BE2C (cell line): ENCODE measurements at regions not wholly inside any gene's neighbourhood (a gene's known extent, or its start where the extent isn't known, plus 50 kb on each side); places are given as distances from the start of the nearest gene placed in this dataset.
"Not testable (repeated sequence)": the region's sequence is repeated elsewhere in the genome, so short reads cannot be mapped to it uniquely, and the experiment has no call there.

Experiments
- DNase-seq: peaks from one replicate; pipeline ENCODE4 v3.0.0-alpha.2; 2020
- H3K27me3 ChIP-seq: fragments of 250-450 bp; sonication (Bioruptor Pico); 2 replicates; pipeline ENCODE4 v1.5.1; 2020; ENCODE audit warnings: mild to moderate bottlenecking
- H3K36me3 ChIP-seq: fragments of 250-450 bp; sonication (Bioruptor Pico); 2 replicates; pipeline ENCODE4 v1.5.1; 2020; ENCODE audit warnings: mild to moderate bottlenecking
- H3K4me1 ChIP-seq: fragments of 250-450 bp; sonication (Bioruptor Pico); 2 replicates; pipeline ENCODE4 v1.5.1; 2020
- H3K4me3 ChIP-seq: 2 replicates; pipeline ENCODE4 v1.5.1; 2011; ENCODE audit warnings: low read depth, low read length
- H3K9me3 ChIP-seq: fragments of 250-450 bp; sonication (Bioruptor Pico); 2 replicates; pipeline ENCODE4 v1.5.1; 2020
- CTCF ChIP-seq: IDR thresholded peaks from 2 replicates; pipeline ENCODE4 v1.5.1; 2012; ENCODE audit warnings: mild to moderate bottlenecking, low read depth, low read length

GRCh38 chr4:43607827-43608461 is 715.4 kb downstream of the GRXCR1 start:
- no peak for TF ChIP-seq CTCF
- H3K4me1 ChIP-seq: no peaks in the 10 kb centered on the region
- no peak overlapping the region for H3K4me3 ChIP-seq
- H3K36me3 ChIP-seq: no peaks in the 10 kb centered on the region
- no peak for DNase-seq
- H3K9me3 ChIP-seq: no peaks in the 10 kb centered on the region
- no peaks in the 10 kb centered on the region for H3K27me3 ChIP-seq

GRCh38 chr4:43619219-43619618 is 726.7 kb downstream of the GRXCR1 start:
- H3K4me3 ChIP-seq: no peak overlapping the region
- H3K27me3 ChIP-seq: no peaks in the 10 kb centered on the region
- H3K4me1 ChIP-seq: no peaks in the 10 kb centered on the region
- no peaks in the 10 kb centered on the region for H3K9me3 ChIP-seq
- no peak for DNase-seq
- no peak for TF ChIP-seq CTCF
- H3K36me3 ChIP-seq: no peaks in the 10 kb centered on the region

- H3K27me3 ChIP-seq, H3K4me1 ChIP-seq, H3K9me3 ChIP-seq, H3K4me3 ChIP-seq, DNase-seq, H3K36me3 ChIP-seq: not testable (repeated sequence)
These were observed 745.4 kb downstream of the GRXCR1 start for GRCh38 chr4:43637893-43638292.

- H3K4me3 ChIP-seq: no peak overlapping the region
- H3K27me3 ChIP-seq: no peaks in the 10 kb centered on the region
- H3K9me3 ChIP-seq: no peaks in the 10 kb centered on the region
- DNase-seq: no peak
- no peaks in the 10 kb centered on the region for H3K36me3 ChIP-seq
- H3K4me1 ChIP-seq: no peaks in the 10 kb centered on the region
- TF ChIP-seq CTCF: no peak
These were observed 759.5 kb downstream of the GRXCR1 start for GRCh38 chr4:43651991-43652390.

GRCh38 chr4:43659547-43659946 is 767.0 kb downstream of the GRXCR1 start:
- not testable (repeated sequence) for H3K9me3 ChIP-seq, H3K4me3 ChIP-seq, H3K27me3 ChIP-seq, H3K36me3 ChIP-seq, DNase-seq, H3K4me1 ChIP-seq

- H3K4me3 ChIP-seq, DNase-seq, H3K36me3 ChIP-seq, H3K4me1 ChIP-seq, H3K27me3 ChIP-seq, H3K9me3 ChIP-seq: not testable (repeated sequence)
These were observed 776.2 kb downstream of the KCTD8 start for GRCh38 chr4:43672265-43672885.

GRCh38 chr4:43680421-43680820 is 768.2 kb downstream of the KCTD8 start:
- no peak overlapping the region for H3K4me3 ChIP-seq
- H3K4me1 ChIP-seq: no peaks in the 10 kb centered on the region
- no peaks in the 10 kb centered on the region for H3K36me3 ChIP-seq
- no peaks in the 10 kb centered on the region for H3K27me3 ChIP-seq
- H3K9me3 ChIP-seq: no peaks in the 10 kb centered on the region; the same call in 1 of the 2 replicates
- no peak for TF ChIP-seq CTCF
- no peak for DNase-seq

- Histone ChIP-seq H3K9me3 (no peaks in the 10 kb centered on the region), H3K27me3 (no peaks in the 10 kb centered on the region), H3K36me3 (no peaks in the 10 kb centered on the region), H3K4me1 (no peaks in the 10 kb centered on the region), H3K4me3 (no peak overlapping the region)
- TF ChIP-seq CTCF: no peak
- no peak for DNase-seq
These were observed 766.1 kb downstream of the KCTD8 start for GRCh38 chr4:43682551-43682950.
